ENCODE measurements at regions not wholly inside any gene's neighbourhood (a gene's known extent, or its start where the extent isn't known, plus 50 kb on each side); places are given as distances from the start of the nearest gene placed in this dataset.

DNA sequence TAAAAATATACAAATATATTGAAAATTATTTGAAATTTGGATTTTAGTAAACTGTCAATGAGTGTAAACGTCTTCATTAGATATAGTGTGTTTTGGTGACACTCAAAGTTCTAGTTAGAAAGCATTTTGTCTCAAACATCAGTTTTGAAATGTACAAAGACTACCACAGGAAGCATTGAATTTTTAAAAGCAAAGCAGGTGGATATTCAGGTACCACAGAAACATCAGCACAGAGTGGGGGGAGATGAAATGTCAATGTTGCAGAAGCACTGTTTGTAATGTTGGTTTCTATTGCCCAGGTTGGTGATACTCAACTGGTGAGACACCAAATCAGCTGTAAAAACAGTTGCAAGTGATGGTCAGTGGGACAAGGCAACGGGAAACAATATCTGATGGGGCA, 136.5 kb upstream of the ITGA4 start:
- ChIA-PET CTCF (no interaction called here), RAD21 (ENCODE audit: low non-redundant PET in 1 of 2, low total read pairs in 2 of 2, uncharacterized antibody in 2 of 2, unreplicated experiment in 2 of 2) (no interaction called here)

More for the DNA sequence above, 136.5 kb upstream of the ITGA4 start:
- Histone ChIP-seq H3K4me1 (ENCODE audit: control insufficient read depth in 1 of 2, insufficient read depth in 2 of 2, low read length in 2 of 2) (no peaks in the 10 kb centered on the region), H3K4me2 (ENCODE audit: low read length) (no peak overlapping the region), H3K9me2 (ENCODE audit: insufficient read depth) (no peaks in the 10 kb centered on the region), H3K9ac (ENCODE audit: low read length) (no peak overlapping the region), H3K27ac (ENCODE audit: low read depth, low read length) (no peak overlapping the region), H3K4me3 (replicated peaks in 1 of 2; ENCODE audit: low read depth in 1 of 2, low read length in 2 of 2) (no peak overlapping the region), H2AFZ (ENCODE audit: low read depth, low read length, poor library complexity, severe bottlenecking) (no peak overlapping the region), H3K27me3 (ENCODE audit: insufficient read depth, low read length) (no peaks in the 10 kb centered on the region), H3K36me3 (ENCODE audit: control insufficient read depth in 1 of 2, insufficient read depth in 2 of 2, low read length in 2 of 2) (no peaks in the 10 kb centered on the region), H3K79me2 (ENCODE audit: insufficient read depth, low read length) (no peaks in the 10 kb centered on the region), H4K20me1 (ENCODE audit: insufficient read depth) (no peaks in the 10 kb centered on the region), H3K9me3 (ENCODE audit: control insufficient read depth in 1 of 2, insufficient read depth in 1 of 2, low read depth in 1 of 2, low read length in 2 of 2) (no peaks in the 10 kb centered on the region)
- ATAC-seq (no peak), DNase-seq (ENCODE audit: low read depth, low spot score) (no peak)
- POLR2A ChIA-PET = no interaction called here
- BruUV-seq (replicated peaks) = no TSS peak
- TF ChIP-seq, protein P1, sequence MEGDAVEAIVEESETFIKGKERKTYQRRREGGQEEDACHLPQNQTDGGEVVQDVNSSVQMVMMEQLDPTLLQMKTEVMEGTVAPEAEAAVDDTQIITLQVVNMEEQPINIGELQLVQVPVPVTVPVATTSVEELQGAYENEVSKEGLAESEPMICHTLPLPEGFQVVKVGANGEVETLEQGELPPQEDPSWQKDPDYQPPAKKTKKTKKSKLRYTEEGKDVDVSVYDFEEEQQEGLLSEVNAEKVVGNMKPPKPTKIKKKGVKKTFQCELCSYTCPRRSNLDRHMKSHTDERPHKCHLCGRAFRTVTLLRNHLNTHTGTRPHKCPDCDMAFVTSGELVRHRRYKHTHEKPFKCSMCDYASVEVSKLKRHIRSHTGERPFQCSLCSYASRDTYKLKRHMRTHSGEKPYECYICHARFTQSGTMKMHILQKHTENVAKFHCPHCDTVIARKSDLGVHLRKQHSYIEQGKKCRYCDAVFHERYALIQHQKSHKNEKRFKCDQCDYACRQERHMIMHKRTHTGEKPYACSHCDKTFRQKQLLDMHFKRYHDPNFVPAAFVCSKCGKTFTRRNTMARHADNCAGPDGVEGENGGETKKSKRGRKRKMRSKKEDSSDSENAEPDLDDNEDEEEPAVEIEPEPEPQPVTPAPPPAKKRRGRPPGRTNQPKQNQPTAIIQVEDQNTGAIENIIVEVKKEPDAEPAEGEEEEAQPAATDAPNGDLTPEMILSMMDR (IDR thresholded peaks at IDR 0.05 in 2 of 3, conservative IDR thresholded peaks at IDR 0.05 in 1 of 3; ENCODE audit: borderline replicate concordance in 1 of 3, insufficient read depth in 1 of 3, low read depth in 2 of 3, low read length in 2 of 3) = no peak
- TF ChIP-seq, protein P2, sequence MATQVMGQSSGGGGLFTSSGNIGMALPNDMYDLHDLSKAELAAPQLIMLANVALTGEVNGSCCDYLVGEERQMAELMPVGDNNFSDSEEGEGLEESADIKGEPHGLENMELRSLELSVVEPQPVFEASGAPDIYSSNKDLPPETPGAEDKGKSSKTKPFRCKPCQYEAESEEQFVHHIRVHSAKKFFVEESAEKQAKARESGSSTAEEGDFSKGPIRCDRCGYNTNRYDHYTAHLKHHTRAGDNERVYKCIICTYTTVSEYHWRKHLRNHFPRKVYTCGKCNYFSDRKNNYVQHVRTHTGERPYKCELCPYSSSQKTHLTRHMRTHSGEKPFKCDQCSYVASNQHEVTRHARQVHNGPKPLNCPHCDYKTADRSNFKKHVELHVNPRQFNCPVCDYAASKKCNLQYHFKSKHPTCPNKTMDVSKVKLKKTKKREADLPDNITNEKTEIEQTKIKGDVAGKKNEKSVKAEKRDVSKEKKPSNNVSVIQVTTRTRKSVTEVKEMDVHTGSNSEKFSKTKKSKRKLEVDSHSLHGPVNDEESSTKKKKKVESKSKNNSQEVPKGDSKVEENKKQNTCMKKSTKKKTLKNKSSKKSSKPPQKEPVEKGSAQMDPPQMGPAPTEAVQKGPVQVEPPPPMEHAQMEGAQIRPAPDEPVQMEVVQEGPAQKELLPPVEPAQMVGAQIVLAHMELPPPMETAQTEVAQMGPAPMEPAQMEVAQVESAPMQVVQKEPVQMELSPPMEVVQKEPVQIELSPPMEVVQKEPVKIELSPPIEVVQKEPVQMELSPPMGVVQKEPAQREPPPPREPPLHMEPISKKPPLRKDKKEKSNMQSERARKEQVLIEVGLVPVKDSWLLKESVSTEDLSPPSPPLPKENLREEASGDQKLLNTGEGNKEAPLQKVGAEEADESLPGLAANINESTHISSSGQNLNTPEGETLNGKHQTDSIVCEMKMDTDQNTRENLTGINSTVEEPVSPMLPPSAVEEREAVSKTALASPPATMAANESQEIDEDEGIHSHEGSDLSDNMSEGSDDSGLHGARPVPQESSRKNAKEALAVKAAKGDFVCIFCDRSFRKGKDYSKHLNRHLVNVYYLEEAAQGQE (IDR thresholded peaks at IDR 0.05; ENCODE audit: low read depth) = no peak
- TF ChIP-seq, protein P3, sequence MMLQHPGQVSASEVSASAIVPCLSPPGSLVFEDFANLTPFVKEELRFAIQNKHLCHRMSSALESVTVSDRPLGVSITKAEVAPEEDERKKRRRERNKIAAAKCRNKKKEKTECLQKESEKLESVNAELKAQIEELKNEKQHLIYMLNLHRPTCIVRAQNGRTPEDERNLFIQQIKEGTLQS (IDR thresholded peaks at IDR 0.05) = no peak
- TF ChIP-seq CBX3 (IDR thresholded peaks at IDR 0.05; ENCODE audit: low read depth) (no peak), EZH2 (IDR thresholded peaks at IDR 0.05) (no peak), FOSL1 (IDR thresholded peaks at IDR 0.05; ENCODE audit: low read depth) (no peak), ZFX (IDR thresholded peaks at IDR 0.05) (no peak), EGR1 (IDR thresholded peaks at IDR 0.05; ENCODE audit: low read depth) (no peak), YY1 (IDR thresholded peaks at IDR 0.05; ENCODE audit: extremely low read depth, insufficient replicate concordance, low read depth, low read length) (no peak), SP1 (IDR thresholded peaks at IDR 0.05; ENCODE audit: low read depth) (no peak), CEBPB (IDR thresholded peaks at IDR 0.05; ENCODE audit: low read depth) (no peak), TCF7L2 (IDR thresholded peaks at IDR 0.05; ENCODE audit: borderline replicate concordance, extremely low read depth, insufficient read depth, insufficient read length) (no peak)
- intact Hi-C loops (cut with micrococcal nuclease) = no loop called here

All from HCT116 (cell line).